Stimulated activated naive CD8-positive, alpha-beta T cell treated with anti-CD3 and anti-CD28 coated beads, Interleukin-15, amount 100 ng/mL, for 72 hours (primary cell): ENCODE measurements at regions not wholly inside any gene's neighbourhood (a gene's known extent, or its start where the extent isn't known, plus 50 kb on each side); places are given as distances from the start of the nearest gene placed in this dataset.

Experiments
- ATAC-seq: fragments of 150-1000 bp; cut with Tn5 transposase; 2 replicates; pipeline ENCODE4 v1.10.0; 2021; ENCODE audit warnings: mild to moderate bottlenecking, moderate library complexity
- DNase-seq, 2 donors: peaks; one replicate each; pipeline ENCODE4 v3.0.0; 2021 to 2022
- H3K27ac Mint-ChIP-seq, 2 donors: one replicate each; pipeline ENCODE4 v1.8.0; 2022; ENCODE audit warnings: mild to moderate bottlenecking in 2 of 2, mixed read lengths in 2 of 2, moderate library complexity in 2 of 2
- H3K27me3 Mint-ChIP-seq: one replicate; pipeline ENCODE4 v1.8.0; 2022; ENCODE audit warnings: mixed read lengths
- H3K4me1 Mint-ChIP-seq: one replicate; pipeline ENCODE4 v1.8.0; 2022; ENCODE audit warnings: mild to moderate bottlenecking, mixed read lengths
- H3K4me3 Mint-ChIP-seq, 2 donors: one replicate each; pipeline ENCODE4 v1.8.0; 2022; ENCODE audit warnings: mild to moderate bottlenecking in 2 of 2, mixed read lengths in 2 of 2, moderate library complexity in 1 of 2
- H3K9me3 Mint-ChIP-seq, 2 donors: one replicate each; pipeline ENCODE4 v1.8.0; 2022; ENCODE audit warnings: mixed read lengths in 2 of 2

DNA sequence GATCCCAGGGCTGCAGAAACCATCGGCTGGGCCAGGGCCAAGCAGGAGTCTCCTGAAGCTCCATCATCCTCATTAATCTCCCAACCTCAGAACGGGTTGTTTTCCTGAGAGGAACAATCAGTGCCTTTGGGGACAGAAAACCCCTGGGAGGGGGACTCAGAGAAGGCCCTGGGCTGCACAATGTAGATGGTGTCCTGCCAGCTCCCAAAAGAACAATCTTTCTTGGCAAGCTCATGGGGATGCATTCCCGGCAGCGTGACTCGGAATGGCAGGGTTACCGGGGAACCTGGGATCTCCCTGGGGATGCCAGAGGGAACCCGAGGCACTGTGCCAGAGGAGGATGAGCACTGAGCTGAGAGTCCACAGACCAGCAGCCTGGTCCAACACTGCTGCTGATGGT lies 72.1 kb upstream of the ATP2B2 start:
- Mint-ChIP-seq H3K4me1 (no peaks in the 10 kb centered on the region), H3K27me3 (peaks cover 18% of the 10 kb centered on the region), H3K27ac (no peak overlapping the region), H3K4me3 (no peak overlapping the region), H3K9me3 (no peaks in the 10 kb centered on the region)
- ATAC-seq (no peak), DNase-seq (no peak)

DNA sequence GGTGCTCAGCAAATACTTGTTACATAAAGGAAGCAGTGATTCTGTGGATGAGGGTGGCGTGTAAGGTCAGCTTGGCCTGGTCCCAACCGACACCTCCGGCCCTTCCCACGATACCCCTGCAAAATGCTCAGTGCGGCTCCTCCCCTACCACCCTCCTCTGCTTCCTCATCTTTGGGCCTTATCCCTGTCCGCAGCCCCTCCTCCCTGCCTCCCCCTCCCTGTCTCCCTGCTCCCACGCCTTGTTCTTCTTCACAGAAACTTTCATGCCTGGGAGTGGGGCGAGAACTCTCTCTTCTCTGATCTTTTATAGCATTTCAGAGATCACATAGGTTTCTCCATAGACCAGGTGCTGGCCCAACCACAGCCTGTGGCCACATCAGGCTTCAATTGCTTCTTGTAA lies 75.0 kb upstream of the ATP2B2 start:
- ATAC-seq, result no peak
- Mint-ChIP-seq H3K4me1 (no peaks in the 10 kb centered on the region), H3K27ac (no peak overlapping the region), H3K27me3 (peaks cover 42% of the 10 kb centered on the region), H3K4me3 (no peak overlapping the region), H3K9me3 (no peaks in the 10 kb centered on the region)
- DNase-seq, result no peak

DNA sequence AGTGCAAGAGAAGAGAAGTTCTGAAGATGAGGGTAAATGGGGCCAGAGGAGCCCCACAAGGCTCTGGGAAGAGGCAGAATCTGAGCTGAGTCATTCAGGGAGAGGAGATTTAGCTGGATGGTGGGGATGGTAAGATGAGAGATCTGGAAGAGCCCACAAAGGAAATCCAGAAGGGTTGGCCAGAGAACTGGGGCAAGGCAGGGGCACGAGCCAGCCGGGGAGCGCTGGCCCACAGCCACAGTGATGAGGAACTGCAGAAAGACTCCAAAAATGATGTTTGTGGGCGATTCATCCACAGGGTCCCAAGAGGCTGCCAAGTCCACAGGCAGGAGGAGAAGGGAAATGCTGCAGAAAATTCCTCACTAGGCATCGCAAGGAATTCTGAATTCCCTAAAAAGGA lies 75.9 kb upstream of the ATP2B2 start:
- H3K4me1 Mint-ChIP-seq, result no peaks in the 10 kb centered on the region
- H3K27me3 Mint-ChIP-seq, result peaks cover 50% of the 10 kb centered on the region
- no peak for DNase-seq
- H3K9me3 Mint-ChIP-seq, result no peaks in the 10 kb centered on the region
- H3K4me3 Mint-ChIP-seq, result no peak overlapping the region
- no peak for ATAC-seq
- H3K27ac Mint-ChIP-seq, result no peak overlapping the region

DNA sequence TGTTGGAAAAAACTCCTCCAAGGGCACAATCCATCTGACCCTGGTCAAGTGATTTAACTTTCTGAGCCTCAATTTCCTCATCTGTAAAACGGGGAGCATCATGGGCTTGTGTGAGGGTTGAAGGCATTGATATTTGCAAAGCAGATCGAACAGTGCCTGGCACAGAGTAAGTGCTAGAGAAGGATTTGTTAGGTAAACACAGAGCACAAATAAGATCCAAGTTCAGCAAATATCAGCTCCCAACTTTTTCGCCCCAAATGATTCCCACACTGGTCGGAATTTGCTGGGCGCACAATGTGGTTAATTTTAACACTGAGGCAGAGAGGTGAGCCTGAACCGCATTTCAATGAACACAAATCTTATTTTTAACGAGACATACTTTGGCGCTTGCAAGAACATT lies 76.3 kb upstream of the ATP2B2 start:
- no peaks in the 10 kb centered on the region for H3K4me1 Mint-ChIP-seq

DNA sequence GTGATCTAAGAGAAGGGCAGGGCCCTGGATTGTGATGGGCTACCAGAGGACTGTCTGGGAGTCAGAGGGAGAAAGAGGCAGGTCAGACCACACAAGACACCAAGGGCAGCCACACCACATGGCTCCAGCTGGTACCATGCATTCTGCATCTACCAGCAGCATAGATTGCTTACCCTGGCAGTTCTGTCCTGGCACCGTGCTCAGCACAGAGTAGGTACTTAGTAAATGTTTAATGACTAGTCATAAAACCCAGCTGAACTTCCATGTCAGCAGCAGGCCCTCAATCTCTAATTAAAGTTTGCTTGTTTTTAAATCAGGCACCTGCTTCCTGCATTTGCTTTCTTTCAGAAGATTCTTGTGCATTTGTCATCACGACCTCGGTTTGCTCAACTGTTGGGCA lies 77.3 kb upstream of the ATP2B2 start:
- no peak for ATAC-seq

More for the DNA sequence above, 76.3 kb upstream of the ATP2B2 start:
- DNase-seq (no peak), ATAC-seq (no peak)
- no peak overlapping the region for H3K27ac Mint-ChIP-seq
- H3K27me3 Mint-ChIP-seq, result peaks cover 50% of the 10 kb centered on the region
- no peaks in the 10 kb centered on the region for H3K9me3 Mint-ChIP-seq
- H3K4me3 Mint-ChIP-seq, result no peak overlapping the region

DNA sequence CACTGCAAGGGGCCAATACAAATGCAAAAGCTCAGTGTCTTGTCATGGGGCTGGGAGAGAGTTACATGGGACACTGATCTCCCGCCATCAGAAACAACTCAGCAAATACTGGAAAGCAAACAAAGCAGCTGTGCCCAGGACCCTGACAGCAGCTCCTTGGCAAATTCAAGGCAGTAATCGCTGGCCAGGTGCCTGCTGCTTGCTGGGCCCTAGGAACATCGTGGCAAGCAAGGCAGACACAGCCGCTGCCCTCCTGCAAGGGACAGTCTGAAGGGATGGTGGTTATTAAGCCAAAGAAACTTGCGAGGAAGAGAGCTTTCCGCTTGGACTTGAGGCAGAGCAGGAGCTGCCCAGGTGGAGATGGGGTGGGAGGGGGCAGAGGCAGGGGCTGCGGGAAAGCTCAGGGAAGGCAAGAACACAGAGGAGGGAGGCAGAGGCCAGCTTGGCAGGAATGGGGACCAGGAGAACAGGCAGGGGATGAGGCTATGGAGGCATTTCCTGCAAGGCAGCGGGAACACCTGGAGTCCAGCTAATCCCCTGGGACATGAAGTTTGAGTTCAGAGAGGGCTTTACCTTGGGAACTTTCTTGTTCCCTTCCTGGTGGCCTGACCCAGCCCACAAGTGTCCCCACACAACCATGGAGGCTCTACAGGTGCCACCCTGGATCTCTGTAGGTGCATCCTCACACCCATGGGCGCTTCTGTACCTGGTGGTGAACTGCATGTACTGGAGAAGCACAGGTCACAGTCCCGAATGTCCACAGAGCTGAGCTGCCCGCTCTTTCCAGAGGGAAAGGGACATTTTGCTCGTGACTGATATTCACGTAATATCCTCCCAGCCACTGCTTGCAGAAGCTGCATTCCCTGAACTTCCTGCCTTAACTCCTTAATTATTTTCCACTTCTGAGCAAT lies 78.7 kb upstream of the ATP2B2 start:
- peaks cover 50% of the 10 kb centered on the region for H3K27me3 Mint-ChIP-seq
- ATAC-seq (no peak), DNase-seq (no peak)
- no peak overlapping the region for H3K4me3 Mint-ChIP-seq
- no peaks in the 10 kb centered on the region for H3K9me3 Mint-ChIP-seq
- no peaks in the 10 kb centered on the region for H3K4me1 Mint-ChIP-seq
- no peak overlapping the region for H3K27ac Mint-ChIP-seq

More for the DNA sequence above, 77.3 kb upstream of the ATP2B2 start:
- Mint-ChIP-seq H3K4me1 (no peaks in the 10 kb centered on the region), H3K4me3 (no peak overlapping the region), H3K27ac (no peak overlapping the region), H3K27me3 (peaks cover 50% of the 10 kb centered on the region), H3K9me3 (no peaks in the 10 kb centered on the region)
- no peak for DNase-seq

DNA sequence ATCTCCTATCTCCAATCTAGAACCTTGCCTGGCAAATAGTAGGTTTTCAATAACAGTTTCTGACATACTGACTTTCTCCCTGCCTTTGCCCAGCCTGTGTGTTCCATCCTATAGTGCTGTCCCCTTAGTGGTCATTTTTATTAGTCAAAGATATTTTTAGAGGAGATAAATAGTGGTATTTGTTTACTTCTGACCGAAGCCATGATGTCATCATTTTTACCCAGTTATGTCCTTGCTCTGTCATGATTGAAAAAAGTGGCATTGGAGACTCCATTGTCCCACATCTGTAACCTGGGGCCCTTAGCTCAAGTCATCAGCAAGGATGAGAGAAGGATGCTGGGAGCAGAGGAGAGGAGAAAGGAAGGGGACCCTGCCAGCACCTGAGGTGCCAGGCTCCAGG lies 80.6 kb upstream of the ATP2B2 start:
- H3K27ac Mint-ChIP-seq, result peak overlapping the region in 1 of 2 donors; percentile 55
- H3K27me3 Mint-ChIP-seq, result peaks cover 53% of the 10 kb centered on the region
- no peak for ATAC-seq
- H3K9me3 Mint-ChIP-seq, result no peaks in the 10 kb centered on the region
- H3K4me1 Mint-ChIP-seq, result no peaks in the 10 kb centered on the region
- DNase-seq, result no peak
- H3K4me3 Mint-ChIP-seq, result no peak overlapping the region

DNA sequence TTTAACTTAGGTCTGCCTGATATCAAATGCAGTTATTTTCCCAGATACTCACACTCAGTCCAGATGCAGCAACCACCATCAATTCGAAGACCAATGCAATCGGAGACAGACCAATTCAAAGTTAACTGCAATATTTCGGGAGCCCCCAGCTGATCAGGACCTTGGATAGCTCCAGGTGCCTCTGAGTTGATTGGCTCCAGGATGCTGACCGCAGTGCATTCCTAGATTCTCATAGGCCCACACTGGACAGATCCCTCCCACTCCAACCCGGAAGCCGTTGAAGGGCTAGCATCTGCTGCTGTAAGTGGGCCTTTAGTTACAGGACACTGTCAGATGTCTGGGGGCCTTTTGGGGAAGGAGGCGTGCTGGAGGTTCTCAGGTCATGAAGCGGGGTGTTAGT lies 89.5 kb upstream of the ATP2B2 start:
- no peaks in the 10 kb centered on the region for H3K9me3 Mint-ChIP-seq
- ATAC-seq, result peak; percentile 46
- peaks cover 67% of the 10 kb centered on the region for H3K27me3 Mint-ChIP-seq

DNA sequence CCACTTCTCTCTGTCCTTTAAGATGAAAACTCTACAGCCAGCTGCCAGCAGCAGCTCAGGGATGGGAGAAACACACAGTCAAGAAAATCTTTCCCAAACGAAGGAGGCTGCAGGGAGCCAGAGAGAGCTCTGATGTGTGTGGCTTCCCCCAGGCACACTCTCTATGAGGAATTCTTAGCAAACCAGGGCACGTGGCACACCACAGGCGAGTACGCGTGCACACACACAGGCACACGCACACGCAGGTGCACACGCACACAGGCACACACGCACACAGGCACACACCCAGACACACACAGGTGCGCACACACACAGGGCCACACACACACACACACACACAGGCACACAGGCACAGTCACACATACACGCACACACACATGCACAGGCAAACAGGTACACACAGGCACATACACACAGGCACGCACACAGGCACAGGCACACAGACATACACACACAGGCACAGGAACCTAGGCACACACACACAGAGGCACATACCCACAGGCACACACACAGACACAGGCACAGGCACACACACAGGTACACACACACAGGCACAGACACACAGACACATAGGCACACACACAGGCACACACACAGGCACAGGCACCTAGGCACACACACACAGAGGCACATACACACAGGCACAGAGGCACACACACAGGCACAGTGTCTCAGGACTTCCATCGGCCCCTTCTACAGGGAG lies 91.5 kb upstream of the ATP2B2 start:
- Mint-ChIP-seq H3K4me3 (no peak overlapping the region), H3K9me3 (no peaks in the 10 kb centered on the region), H3K27ac (no peak overlapping the region), H3K27me3 (peaks cover 70% of the 10 kb centered on the region), H3K4me1 (peaks cover 5% of the 10 kb centered on the region)
- DNase-seq (no peak), ATAC-seq (no peak)

More for the DNA sequence above, 89.5 kb upstream of the ATP2B2 start:
- no peaks in the 10 kb centered on the region for H3K4me1 Mint-ChIP-seq
- H3K4me3 Mint-ChIP-seq, result no peak overlapping the region
- DNase-seq, result peak; percentile 17 to 26
- H3K27ac Mint-ChIP-seq, result no peak overlapping the region

DNA sequence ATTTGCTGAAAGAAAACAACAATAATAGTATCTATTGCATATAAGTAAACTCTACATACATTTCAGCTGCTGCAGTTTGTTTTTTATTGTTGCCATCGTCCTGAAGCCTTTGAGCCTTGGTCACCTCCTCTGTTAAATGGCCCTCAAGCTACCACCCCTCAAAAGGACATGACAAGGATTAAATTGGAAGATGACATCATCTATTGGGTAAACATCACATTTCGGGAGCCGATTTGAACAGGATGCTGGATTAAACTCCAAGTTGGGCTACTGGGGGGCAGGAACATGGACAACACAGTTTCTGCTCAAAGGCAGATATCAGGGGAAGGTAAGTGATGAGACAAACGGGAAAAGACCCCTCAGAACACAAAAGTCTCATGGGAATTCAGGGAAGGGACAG lies 92.3 kb upstream of the ATP2B2 start:
- ATAC-seq, result no peak
- DNase-seq, result no peak

DNA sequence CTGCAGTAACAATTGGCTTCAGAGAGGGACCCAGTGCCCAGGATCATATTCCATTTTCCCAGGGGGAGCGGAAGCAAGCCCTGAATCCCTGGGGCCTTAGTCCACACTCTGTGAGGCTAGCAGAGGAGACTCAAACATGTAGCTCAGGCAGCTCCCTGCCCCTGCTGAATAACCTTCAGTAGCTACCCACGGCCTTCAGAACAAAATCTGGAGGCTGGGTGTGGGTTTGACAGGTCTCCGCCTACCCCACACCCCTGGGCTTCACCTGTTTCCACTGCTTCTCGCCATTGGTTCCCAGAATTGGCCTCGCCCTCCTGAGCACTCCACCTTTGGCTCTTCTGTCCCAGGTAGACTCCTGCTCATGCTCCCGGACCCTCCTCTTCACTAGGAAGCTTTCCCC lies 93.6 kb upstream of the ATP2B2 start:
- H3K4me1 Mint-ChIP-seq, result peaks cover 26% of the 10 kb centered on the region
- ATAC-seq, result no peak
- H3K9me3 Mint-ChIP-seq, result no peaks in the 10 kb centered on the region
- no peak overlapping the region for H3K27ac Mint-ChIP-seq
- no peak overlapping the region for H3K4me3 Mint-ChIP-seq
- no peak for DNase-seq
- H3K27me3 Mint-ChIP-seq, result peaks cover 83% of the 10 kb centered on the region

More for the DNA sequence above, 92.3 kb upstream of the ATP2B2 start:
- Mint-ChIP-seq H3K27ac (no peak overlapping the region), H3K4me3 (no peak overlapping the region), H3K9me3 (no peaks in the 10 kb centered on the region), H3K4me1 (peaks cover 13% of the 10 kb centered on the region), H3K27me3 (peaks cover 74% of the 10 kb centered on the region)

DNA sequence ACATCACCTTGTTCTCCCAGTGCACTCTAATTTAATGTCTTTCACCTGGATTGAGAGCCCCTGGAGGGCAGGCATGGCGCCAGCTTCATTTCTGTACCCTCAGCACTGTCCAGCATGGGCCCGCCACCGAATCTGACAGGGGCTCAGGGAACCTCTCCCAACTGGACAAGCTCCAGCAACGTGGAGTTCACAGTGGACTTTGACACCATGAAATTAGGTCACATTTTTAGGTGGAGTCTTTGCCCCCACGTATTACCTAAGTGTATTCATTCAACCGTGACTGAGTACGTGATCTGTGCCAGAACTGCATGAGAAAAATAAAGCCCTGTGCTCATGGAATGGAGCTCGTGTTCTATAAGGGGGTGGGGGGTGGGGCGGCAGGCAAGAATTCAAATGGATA lies 94.1 kb upstream of the ATP2B2 start:
- no peak for DNase-seq
- H3K4me1 Mint-ChIP-seq, result peaks cover 30% of the 10 kb centered on the region
- peaks cover 87% of the 10 kb centered on the region for H3K27me3 Mint-ChIP-seq
- no peaks in the 10 kb centered on the region for H3K9me3 Mint-ChIP-seq
- H3K4me3 Mint-ChIP-seq, result no peak overlapping the region
- ATAC-seq, result no peak
- H3K27ac Mint-ChIP-seq, result no peak overlapping the region

DNA sequence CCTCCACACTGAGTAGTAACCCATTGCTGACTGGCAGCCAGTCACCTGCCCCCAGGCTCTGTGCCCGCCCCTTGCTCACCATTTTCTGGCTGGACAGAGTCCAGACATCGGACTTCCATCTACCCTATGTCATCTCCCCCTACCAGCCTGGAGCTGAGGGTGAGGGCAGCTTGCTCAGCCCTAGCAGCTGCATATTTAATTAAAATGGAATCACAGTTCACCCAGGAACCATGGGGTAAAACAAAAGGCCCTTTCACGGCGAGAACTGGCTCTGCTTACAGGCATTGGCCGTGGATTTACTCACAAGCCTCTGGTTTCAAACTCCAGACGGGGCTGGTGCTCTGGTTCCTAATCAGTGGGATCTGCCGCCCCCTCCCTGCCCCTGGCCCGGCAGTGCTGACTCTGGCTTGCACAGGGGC lies 94.9 kb upstream of the ATP2B2 start:
- H3K27ac Mint-ChIP-seq, result no peak overlapping the region
- no peak overlapping the region for H3K4me3 Mint-ChIP-seq
- peaks cover 95% of the 10 kb centered on the region for H3K27me3 Mint-ChIP-seq
- ATAC-seq (no peak), DNase-seq (no peak)
- peaks cover 37% of the 10 kb centered on the region for H3K4me1 Mint-ChIP-seq
- H3K9me3 Mint-ChIP-seq, result no peaks in the 10 kb centered on the region

DNA sequence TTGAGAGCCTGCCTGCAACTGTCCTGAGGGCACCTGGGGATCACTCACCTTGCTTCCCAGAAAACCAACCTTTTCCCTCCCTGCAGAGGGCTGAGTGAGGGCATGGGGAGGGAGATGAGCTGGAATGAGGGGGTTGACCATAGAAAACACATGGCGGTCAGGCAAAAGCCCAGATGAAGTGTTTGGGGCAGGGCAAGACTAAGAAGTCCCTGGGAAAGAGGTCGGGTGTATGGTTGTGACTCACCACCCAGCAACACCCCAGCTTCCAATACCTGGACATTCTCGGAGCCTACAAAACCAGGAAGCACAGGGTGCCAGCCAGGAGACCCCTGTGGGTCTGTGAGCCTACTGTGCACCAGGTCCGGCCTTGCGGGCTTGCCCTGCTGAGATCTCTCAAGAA lies 95.3 kb upstream of the ATP2B2 start:
- H3K4me3 Mint-ChIP-seq, result no peak overlapping the region
- ATAC-seq, result no peak
- peaks cover 92% of the 10 kb centered on the region for H3K27me3 Mint-ChIP-seq
- peaks cover 37% of the 10 kb centered on the region for H3K4me1 Mint-ChIP-seq
- no peaks in the 10 kb centered on the region for H3K9me3 Mint-ChIP-seq
- DNase-seq, result no peak
- no peak overlapping the region for H3K27ac Mint-ChIP-seq

DNA sequence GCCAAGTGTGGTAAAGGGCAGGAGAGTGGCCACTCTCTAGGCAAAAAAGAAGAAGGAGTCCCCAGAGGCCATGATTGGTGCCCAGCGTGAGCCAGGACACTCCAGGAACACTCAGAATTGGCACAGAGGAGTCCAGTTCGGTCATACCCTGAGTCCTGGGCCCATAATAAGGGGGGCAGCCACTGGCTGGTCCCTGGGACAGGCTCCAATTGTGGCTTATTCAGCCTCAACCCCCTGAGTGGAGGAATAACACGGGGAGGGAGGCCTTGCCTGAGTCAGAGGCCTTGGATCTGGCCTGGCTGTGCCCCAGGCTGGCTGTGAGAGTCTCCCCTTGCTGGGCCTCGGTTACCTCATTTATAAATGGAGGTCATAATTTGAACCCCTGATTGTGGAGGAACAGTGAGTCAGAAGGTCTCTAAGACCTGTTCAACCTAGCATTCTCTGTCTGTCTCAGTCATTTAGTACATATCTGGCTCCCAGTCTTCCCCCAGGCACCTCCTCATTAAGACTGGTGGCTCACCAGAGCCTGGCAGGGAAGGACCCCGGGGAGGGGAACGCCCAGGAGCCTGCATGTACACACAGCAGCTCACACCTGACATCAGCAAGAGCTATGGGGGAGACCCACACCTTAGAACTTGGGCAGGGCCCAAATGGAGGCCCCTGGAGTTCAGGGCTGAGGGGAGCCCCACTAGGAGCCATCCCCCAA lies 95.9 kb upstream of the ATP2B2 start:
- Mint-ChIP-seq H3K4me3 (no peak overlapping the region), H3K27ac (no peak overlapping the region), H3K27me3 (peaks cover 89% of the 10 kb centered on the region), H3K4me1 (peaks cover 37% of the 10 kb centered on the region), H3K9me3 (no peaks in the 10 kb centered on the region)
- DNase-seq, result no peak
- ATAC-seq, result no peak

DNA sequence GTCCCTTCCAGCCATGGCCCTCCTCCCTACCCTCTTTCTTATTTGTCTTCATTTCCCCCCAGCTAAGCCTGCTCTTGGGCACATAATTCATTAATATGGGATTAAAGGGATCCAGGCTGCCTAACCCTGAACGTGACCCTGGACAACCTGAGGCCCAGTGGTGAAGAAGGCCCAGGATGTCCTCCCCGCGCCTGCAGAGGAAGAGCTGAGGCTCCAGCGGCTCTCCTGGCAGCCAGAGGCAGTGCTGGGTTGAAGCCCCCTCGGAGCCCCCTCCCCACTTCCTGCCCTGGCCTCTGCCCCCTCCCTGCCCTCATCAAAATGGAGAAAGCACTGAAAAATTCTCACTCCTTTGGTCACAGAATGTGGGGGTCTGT lies 96.5 kb upstream of the ATP2B2 start:
- Mint-ChIP-seq H3K27me3 (peaks cover 89% of the 10 kb centered on the region), H3K4me1 (peaks cover 37% of the 10 kb centered on the region), H3K9me3 (no peaks in the 10 kb centered on the region), H3K27ac (peak overlapping the region in 1 of 2 donors; percentile 79), H3K4me3 (no peak overlapping the region)
- DNase-seq (no peak), ATAC-seq (no peak)
